AG04450 (cell line): ENCODE measurements at regions not wholly inside any gene's neighbourhood (a gene's known extent, or its start where the extent isn't known, plus 50 kb on each side); places are given as distances from the start of the nearest gene placed in this dataset.

Experiments used
- CTCF ChIA-PET: fragments of 300-600, 350-600 bp; formaldehyde crosslinking; extraction: SDS; loops from one replicate; lab custom pipeline; 2022; ENCODE audit warnings: antibody characterized with exemption, inconsistent platforms; lab: Charles Lee
- POLR2A ChIA-PET: fragments of 350-600 bp; formaldehyde crosslinking; extraction: SDS; loops from one replicate; lab custom pipeline; 2021; ENCODE audit warnings: antibody characterized with exemption, inconsistent platforms; lab: Yijun Ruan, JAX
- DNase-seq: peaks from one replicate; pipeline ENCODE4 v3.0.0-alpha.2; 2011; ENCODE audit warnings: low read depth, low spot score
- H3K27ac ChIP-seq: one replicate; pipeline ENCODE4 v1.5.1; 2012; ENCODE audit warnings: low read depth, low read length, control low read depth
- H3K27me3 ChIP-seq: one replicate; pipeline ENCODE4 v1.6.0; 2012; ENCODE audit warnings: low read length; ENCODE audit not compliant: control insufficient read depth, insufficient read depth
- H3K4me3 ChIP-seq: 2 replicates; pipeline ENCODE4 v1.5.1; 2011; ENCODE audit warnings: mild to moderate bottlenecking, low read depth, low read length, control low read depth
- H3K9me3 ChIP-seq: 2 replicates; pipeline ENCODE4 v1.5.1; 2012; ENCODE audit warnings: low read length; ENCODE audit not compliant: control insufficient read depth, insufficient read depth
- TF ChIP-seq, protein P1 (sequence below): IDR thresholded peaks from 2 replicates; pipeline ENCODE4 v1.5.1; 2011; ENCODE audit warnings: low read depth, low read length, control low read depth, inconsistent platforms

DNA sequence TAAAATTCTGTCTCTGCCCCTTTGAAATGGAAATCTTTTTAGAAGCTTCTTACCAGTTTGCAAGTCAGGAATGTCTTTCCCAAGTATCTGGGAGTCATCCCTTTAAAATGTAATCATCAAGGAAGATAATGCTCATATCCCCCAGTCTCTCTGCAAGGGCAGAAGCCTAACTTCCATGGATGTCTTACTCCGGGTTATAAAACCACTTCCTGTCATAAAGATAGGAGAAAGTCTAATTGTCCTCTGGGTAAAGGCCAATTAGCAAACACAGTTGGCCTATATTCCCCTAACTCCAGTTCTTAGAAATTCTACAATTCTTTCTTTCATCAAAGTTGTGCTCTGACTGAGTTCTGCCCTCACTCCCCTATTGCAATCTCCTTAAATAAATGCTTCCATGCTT lies 1631.5 kb upstream of the LRRTM3 start:
- Histone ChIP-seq H3K9me3 (no peaks in the 10 kb centered on the region), H3K27me3 (no peaks in the 10 kb centered on the region), H3K4me3 (no peak overlapping the region), H3K27ac (no peak overlapping the region)
- ChIA-PET POLR2A (no interaction called here), CTCF (no interaction called here)
- TF ChIP-seq, protein P1, sequence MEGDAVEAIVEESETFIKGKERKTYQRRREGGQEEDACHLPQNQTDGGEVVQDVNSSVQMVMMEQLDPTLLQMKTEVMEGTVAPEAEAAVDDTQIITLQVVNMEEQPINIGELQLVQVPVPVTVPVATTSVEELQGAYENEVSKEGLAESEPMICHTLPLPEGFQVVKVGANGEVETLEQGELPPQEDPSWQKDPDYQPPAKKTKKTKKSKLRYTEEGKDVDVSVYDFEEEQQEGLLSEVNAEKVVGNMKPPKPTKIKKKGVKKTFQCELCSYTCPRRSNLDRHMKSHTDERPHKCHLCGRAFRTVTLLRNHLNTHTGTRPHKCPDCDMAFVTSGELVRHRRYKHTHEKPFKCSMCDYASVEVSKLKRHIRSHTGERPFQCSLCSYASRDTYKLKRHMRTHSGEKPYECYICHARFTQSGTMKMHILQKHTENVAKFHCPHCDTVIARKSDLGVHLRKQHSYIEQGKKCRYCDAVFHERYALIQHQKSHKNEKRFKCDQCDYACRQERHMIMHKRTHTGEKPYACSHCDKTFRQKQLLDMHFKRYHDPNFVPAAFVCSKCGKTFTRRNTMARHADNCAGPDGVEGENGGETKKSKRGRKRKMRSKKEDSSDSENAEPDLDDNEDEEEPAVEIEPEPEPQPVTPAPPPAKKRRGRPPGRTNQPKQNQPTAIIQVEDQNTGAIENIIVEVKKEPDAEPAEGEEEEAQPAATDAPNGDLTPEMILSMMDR: no peak
- DNase-seq: no peak

DNA sequence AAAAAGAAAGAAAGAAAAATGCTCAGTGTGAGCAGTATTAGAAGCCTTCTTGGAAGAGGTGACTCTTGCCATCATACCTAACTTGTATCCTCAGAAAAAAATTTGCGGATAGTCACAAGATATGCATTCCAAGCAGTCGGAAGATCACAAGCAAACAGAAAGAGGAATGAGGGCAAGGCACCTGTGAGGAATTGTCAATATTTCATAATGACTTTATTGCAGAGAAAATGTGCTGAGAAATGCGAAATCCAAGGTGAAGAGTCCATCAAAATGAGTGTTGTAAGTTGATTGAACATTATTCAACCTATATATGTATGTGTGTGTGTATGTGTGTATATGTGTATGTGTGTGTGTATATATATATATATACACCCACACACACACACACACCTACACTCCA lies 1624.7 kb upstream of the LRRTM3 start:
- Histone ChIP-seq H3K27ac (no peak overlapping the region), H3K4me3 (no peak overlapping the region), H3K9me3 (no peaks in the 10 kb centered on the region), H3K27me3 (no peaks in the 10 kb centered on the region)
- TF ChIP-seq, protein P1: no peak
- DNase-seq: no peak
- POLR2A ChIA-PET: no interaction called here
- CTCF ChIA-PET: no interaction called here

DNA sequence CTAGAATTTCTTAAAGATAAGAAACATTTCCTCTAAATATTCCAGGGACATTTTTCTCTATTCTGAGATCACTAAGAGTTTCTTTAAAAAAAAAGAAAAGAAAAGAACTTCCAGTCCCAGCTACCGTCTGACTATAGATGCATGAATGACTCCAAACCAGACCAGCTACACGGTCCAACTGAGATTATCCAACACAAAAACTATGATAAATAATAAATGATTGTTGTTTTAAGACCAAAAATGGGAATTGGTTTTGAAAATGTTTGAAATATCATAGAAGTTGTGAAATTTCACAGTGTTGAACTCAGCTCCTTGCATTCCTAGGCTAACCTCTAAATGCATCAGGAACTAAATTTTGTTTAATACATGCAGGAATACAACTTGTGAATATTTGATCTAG lies 1619.6 kb upstream of the LRRTM3 start:
- CTCF ChIA-PET: no interaction called here
- Histone ChIP-seq H3K27me3 (no peaks in the 10 kb centered on the region), H3K27ac (no peak overlapping the region), H3K9me3 (no peaks in the 10 kb centered on the region), H3K4me3 (no peak overlapping the region)
- POLR2A ChIA-PET: no interaction called here
- TF ChIP-seq, protein P1: no peak
- no peak for DNase-seq

DNA sequence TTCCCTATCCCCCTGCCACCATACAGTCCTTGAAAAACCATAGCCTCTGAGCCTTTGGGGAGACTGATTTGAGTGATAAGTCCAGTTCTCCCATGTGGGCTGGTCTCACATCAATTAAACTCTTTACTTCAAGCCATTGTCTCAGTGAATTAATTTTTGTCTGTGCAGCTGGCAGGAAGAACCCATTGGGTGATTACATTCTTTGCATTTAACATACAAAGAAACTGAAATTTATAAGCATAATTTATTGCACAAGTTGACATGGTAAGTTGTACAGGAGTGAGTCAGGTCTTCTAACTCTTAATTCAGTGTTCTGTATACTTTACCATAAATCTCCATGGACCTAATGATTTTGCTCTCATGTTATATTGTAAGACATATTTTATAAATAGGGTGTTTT lies 1613.0 kb upstream of the LRRTM3 start:
- POLR2A ChIA-PET: no interaction called here
- TF ChIP-seq, protein P1: no peak
- no peak overlapping the region for H3K4me3 ChIP-seq
- CTCF ChIA-PET: interaction anchor here (0.7 kb wide), 1 partner anchor 1277 kb away, joined by 12 read pairs; no protein-coding TSS in a partner anchor
- no peak overlapping the region for H3K27ac ChIP-seq
- H3K9me3 ChIP-seq: no peaks in the 10 kb centered on the region
- no peaks in the 10 kb centered on the region for H3K27me3 ChIP-seq
- DNase-seq: no peak

DNA sequence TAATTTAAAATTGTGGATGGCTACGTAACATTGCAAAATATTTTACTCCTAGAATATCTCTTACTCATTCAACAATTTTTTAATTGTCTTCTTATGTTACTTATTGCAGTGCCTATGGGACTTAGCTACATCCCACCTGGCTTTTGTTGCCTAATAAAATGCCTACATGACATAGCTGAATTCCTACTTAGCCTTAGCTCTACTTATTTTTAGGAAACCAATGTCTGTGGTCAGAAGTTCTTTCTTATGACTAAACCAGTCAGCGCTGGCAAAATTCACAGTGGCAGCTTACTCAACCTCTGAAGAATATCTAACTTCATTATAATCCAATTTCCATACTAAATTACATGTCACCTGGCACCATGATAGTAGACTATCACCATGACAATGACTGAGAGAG lies 1612.4 kb upstream of the LRRTM3 start:
- Histone ChIP-seq H3K27me3 (no peaks in the 10 kb centered on the region), H3K27ac (no peak overlapping the region), H3K9me3 (no peaks in the 10 kb centered on the region), H3K4me3 (no peak overlapping the region)
- no peak for DNase-seq
- CTCF ChIA-PET: no interaction called here
- TF ChIP-seq, protein P1: no peak
- POLR2A ChIA-PET: no interaction called here
